ENCODE measurements at regions not wholly inside any gene's neighbourhood (a gene's known extent, or its start where the extent isn't known, plus 50 kb on each side); places are given as distances from the start of the nearest gene placed in this dataset.

DNA sequence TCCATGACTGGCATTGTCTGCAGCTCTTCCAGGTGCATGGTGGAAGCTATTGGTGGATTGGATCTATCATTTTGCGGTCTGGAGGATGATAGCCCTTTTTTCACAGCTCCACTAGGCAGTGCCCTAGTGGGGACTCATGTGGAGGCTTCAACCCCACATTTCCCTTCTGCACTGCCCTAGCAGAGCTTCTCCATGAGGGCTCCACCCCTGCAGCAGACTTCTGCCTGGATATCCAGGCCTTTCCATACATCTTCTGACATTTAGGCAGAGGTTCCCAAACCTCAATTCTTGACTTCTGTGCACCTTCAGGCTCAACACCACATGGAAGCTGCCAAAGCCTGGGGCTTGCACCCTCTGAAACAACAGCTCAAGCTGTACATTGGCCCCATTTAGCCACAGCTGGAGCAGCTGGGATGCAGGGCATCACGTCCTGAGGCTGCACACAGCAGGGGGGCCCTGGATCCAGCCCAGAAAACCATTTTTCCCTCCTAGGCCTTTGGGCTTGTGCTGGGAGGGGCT is 800.2 kb upstream of the MIR17HG start:
- TF ChIP-seq, protein P1, sequence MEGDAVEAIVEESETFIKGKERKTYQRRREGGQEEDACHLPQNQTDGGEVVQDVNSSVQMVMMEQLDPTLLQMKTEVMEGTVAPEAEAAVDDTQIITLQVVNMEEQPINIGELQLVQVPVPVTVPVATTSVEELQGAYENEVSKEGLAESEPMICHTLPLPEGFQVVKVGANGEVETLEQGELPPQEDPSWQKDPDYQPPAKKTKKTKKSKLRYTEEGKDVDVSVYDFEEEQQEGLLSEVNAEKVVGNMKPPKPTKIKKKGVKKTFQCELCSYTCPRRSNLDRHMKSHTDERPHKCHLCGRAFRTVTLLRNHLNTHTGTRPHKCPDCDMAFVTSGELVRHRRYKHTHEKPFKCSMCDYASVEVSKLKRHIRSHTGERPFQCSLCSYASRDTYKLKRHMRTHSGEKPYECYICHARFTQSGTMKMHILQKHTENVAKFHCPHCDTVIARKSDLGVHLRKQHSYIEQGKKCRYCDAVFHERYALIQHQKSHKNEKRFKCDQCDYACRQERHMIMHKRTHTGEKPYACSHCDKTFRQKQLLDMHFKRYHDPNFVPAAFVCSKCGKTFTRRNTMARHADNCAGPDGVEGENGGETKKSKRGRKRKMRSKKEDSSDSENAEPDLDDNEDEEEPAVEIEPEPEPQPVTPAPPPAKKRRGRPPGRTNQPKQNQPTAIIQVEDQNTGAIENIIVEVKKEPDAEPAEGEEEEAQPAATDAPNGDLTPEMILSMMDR (conservative IDR thresholded peaks at IDR 0.05; ENCODE audit: low read depth in 2 of 2): no peak
- no peak for TF ChIP-seq POLR2AphosphoS5 (IDR thresholded peaks at IDR 0.05; ENCODE audit: low read depth)
- TF ChIP-seq EZH2phosphoT487 (IDR thresholded peaks at IDR 0.05; ENCODE audit: unreplicated experiment): no peak
- no peak for TF ChIP-seq EZH2 (IDR thresholded peaks at IDR 0.05; ENCODE audit: low read depth, unreplicated experiment)
- no peak for TF ChIP-seq JUNB (IDR thresholded peaks at IDR 0.05; ENCODE audit: unreplicated experiment)
- TF ChIP-seq, protein P2, sequence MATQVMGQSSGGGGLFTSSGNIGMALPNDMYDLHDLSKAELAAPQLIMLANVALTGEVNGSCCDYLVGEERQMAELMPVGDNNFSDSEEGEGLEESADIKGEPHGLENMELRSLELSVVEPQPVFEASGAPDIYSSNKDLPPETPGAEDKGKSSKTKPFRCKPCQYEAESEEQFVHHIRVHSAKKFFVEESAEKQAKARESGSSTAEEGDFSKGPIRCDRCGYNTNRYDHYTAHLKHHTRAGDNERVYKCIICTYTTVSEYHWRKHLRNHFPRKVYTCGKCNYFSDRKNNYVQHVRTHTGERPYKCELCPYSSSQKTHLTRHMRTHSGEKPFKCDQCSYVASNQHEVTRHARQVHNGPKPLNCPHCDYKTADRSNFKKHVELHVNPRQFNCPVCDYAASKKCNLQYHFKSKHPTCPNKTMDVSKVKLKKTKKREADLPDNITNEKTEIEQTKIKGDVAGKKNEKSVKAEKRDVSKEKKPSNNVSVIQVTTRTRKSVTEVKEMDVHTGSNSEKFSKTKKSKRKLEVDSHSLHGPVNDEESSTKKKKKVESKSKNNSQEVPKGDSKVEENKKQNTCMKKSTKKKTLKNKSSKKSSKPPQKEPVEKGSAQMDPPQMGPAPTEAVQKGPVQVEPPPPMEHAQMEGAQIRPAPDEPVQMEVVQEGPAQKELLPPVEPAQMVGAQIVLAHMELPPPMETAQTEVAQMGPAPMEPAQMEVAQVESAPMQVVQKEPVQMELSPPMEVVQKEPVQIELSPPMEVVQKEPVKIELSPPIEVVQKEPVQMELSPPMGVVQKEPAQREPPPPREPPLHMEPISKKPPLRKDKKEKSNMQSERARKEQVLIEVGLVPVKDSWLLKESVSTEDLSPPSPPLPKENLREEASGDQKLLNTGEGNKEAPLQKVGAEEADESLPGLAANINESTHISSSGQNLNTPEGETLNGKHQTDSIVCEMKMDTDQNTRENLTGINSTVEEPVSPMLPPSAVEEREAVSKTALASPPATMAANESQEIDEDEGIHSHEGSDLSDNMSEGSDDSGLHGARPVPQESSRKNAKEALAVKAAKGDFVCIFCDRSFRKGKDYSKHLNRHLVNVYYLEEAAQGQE (IDR thresholded peaks at IDR 0.05; ENCODE audit: unreplicated experiment): no peak
- TF ChIP-seq, protein P3, sequence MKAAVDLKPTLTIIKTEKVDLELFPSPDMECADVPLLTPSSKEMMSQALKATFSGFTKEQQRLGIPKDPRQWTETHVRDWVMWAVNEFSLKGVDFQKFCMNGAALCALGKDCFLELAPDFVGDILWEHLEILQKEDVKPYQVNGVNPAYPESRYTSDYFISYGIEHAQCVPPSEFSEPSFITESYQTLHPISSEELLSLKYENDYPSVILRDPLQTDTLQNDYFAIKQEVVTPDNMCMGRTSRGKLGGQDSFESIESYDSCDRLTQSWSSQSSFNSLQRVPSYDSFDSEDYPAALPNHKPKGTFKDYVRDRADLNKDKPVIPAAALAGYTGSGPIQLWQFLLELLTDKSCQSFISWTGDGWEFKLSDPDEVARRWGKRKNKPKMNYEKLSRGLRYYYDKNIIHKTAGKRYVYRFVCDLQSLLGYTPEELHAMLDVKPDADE (IDR thresholded peaks at IDR 0.05): no peak
- no peak for TF ChIP-seq CREB1 (CRISPR knock-in tag; IDR thresholded peaks at IDR 0.05; ENCODE audit: low read depth)
- TF ChIP-seq ZNF114 (CRISPR knock-in tag; IDR thresholded peaks at IDR 0.05): no peak
- TF ChIP-seq, protein P4, sequence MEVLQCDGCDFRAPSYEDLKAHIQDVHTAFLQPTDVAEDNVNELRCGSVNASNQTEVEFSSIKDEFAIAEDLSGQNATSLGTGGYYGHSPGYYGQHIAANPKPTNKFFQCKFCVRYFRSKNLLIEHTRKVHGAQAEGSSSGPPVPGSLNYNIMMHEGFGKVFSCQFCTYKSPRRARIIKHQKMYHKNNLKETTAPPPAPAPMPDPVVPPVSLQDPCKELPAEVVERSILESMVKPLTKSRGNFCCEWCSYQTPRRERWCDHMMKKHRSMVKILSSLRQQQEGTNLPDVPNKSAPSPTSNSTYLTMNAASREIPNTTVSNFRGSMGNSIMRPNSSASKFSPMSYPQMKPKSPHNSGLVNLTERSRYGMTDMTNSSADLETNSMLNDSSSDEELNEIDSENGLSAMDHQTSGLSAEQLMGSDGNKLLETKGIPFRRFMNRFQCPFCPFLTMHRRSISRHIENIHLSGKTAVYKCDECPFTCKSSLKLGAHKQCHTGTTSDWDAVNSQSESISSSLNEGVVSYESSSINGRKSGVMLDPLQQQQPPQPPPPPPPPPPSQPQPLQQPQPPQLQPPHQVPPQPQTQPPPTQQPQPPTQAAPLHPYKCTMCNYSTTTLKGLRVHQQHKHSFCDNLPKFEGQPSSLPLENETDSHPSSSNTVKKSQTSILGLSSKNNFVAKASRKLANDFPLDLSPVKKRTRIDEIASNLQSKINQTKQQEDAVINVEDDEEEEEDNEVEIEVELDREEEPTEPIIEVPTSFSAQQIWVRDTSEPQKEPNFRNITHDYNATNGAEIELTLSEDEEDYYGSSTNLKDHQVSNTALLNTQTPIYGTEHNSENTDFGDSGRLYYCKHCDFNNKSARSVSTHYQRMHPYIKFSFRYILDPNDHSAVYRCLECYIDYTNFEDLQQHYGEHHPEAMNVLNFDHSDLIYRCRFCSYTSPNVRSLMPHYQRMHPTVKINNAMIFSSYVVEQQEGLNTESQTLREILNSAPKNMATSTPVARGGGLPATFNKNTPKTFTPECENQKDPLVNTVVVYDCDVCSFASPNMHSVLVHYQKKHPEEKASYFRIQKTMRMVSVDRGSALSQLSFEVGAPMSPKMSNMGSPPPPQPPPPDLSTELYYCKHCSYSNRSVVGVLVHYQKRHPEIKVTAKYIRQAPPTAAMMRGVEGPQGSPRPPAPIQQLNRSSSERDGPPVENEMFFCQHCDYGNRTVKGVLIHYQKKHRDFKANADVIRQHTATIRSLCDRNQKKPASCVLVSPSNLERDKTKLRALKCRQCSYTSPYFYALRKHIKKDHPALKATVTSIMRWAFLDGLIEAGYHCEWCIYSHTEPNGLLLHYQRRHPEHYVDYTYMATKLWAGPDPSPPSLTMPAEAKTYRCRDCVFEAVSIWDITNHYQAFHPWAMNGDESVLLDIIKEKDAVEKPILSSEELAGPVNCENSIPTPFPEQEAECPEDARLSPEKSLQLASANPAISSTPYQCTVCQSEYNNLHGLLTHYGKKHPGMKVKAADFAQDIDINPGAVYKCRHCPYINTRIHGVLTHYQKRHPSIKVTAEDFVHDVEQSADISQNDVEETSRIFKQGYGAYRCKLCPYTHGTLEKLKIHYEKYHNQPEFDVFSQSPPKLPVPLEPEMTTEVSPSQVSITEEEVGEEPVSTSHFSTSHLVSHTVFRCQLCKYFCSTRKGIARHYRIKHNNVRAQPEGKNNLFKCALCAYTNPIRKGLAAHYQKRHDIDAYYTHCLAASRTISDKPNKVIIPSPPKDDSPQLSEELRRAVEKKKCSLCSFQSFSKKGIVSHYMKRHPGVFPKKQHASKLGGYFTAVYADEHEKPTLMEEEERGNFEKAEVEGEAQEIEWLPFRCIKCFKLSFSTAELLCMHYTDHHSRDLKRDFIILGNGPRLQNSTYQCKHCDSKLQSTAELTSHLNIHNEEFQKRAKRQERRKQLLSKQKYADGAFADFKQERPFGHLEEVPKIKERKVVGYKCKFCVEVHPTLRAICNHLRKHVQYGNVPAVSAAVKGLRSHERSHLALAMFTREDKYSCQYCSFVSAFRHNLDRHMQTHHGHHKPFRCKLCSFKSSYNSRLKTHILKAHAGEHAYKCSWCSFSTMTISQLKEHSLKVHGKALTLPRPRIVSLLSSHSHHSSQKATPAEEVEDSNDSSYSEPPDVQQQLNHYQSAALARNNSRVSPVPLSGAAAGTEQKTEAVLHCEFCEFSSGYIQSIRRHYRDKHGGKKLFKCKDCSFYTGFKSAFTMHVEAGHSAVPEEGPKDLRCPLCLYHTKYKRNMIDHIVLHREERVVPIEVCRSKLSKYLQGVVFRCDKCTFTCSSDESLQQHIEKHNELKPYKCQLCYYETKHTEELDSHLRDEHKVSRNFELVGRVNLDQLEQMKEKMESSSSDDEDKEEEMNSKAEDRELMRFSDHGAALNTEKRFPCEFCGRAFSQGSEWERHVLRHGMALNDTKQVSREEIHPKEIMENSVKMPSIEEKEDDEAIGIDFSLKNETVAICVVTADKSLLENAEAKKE (CRISPR knock-in tag; IDR thresholded peaks at IDR 0.05): no peak
- TF ChIP-seq ZNF331 (CRISPR knock-in tag; IDR thresholded peaks at IDR 0.05; ENCODE audit: low read depth): no peak
- TF ChIP-seq STAT1 (IDR thresholded peaks at IDR 0.05; ENCODE audit: unreplicated experiment): no peak
- no peak for TF ChIP-seq NANOG (IDR thresholded peaks at IDR 0.05; ENCODE audit: borderline replicate concordance)

Measured in GM23338 (cell line).